CD1c-positive myeloid dendritic cell (primary cell): ENCODE measurements at regions not wholly inside any gene's neighbourhood (a gene's known extent, or its start where the extent isn't known, plus 50 kb on each side); places are given as distances from the start of the nearest gene placed in this dataset.
"Not testable (repeated sequence)": the region's sequence is repeated elsewhere in the genome, so short reads cannot be mapped to it uniquely, and the experiment has no call there.

Source experiments
- DNase-seq: peaks from one replicate; pipeline ENCODE4 v3.0.0-alpha.2; 2016; ENCODE audit errors: extremely low spot score

DNA sequence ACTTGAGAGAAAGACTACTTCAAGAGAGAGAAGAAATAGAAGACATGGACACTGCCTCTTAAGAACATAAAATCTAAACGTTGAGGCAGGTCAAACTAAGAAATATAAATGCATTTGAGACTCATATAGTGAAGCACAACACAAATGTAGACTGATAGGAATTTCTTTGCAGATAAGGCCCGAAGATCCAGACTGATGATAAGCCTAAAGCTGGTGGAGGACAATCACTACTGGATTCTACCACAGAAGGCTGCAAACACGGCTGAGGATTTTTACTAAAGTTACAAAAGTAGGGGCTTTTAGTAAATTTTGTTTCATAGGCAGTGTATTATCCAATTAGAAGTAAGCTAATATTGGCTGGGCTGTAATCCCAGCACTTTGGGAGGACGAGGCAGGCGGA lies 278.3 kb downstream of the RAP2B start:
- no peak for DNase-seq

GRCh38 chr3:153442386-153442785 lies 280.4 kb downstream of the RAP2B start:
- DNase-seq, result no peak

GRCh38 chr3:153442799-153443487 lies 280.9 kb downstream of the RAP2B start:
- DNase-seq, result no peak

DNA sequence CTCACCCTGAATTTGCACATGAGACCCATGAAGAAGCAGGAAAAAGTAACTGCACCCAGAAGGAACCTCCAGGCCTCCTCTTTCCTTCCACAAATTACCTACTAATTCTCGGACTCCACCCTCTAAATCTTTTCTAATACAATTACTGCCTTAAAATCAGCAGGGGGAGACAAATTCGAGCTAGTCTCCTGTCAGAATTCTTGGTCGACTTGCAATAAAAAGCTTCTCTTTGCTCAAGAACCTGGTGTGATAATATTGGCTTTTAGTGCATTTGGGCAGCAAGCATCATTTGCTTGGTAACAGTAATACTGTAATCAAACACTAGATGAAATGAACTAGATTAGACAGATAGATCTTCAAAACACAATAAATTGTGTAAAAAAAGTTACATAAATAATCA lies 281.9 kb downstream of the RAP2B start:
- DNase-seq, result peak; percentile 4

GRCh38 chr3:153445817-153446216 lies 283.8 kb downstream of the RAP2B start:
- no peak for DNase-seq

DNA sequence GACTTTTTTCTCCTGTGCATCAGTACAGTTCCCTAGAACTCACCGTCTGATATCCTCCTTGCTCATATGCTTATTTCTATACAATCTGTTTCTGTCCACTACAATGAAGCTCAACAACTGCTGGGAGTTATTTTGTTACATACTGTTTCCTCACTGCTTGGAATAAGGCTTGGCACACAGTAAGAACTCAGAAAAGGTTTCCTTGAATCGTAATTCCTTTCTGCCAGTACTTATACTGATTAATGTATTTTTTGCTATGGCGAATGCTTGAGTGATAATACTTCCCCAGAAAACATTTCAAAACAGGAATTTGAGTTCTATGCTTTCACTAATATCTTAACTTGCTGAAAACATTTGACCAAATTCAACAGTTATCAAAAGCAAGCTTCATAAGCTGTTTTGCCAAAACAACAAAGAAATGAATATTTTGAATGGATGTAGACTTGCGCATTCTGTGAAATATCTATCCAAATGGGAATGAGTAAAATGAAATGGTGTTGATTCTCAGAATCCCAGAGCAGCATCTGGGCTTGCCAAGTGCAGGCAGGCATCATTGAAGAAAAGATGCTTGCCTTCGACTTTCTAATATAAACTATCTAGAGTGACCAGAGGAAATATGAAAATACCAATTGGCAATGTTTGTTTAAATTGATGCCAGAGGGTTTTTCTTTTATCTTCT lies 286.3 kb downstream of the RAP2B start:
- no peak for DNase-seq

- no peak for DNase-seq
Observed at GRCh38 chr3:153456833-153457545, 295.0 kb downstream of the RAP2B start.

GRCh38 chr3:153458881-153459280 lies 296.9 kb downstream of the RAP2B start:
- DNase-seq, result no peak

DNA sequence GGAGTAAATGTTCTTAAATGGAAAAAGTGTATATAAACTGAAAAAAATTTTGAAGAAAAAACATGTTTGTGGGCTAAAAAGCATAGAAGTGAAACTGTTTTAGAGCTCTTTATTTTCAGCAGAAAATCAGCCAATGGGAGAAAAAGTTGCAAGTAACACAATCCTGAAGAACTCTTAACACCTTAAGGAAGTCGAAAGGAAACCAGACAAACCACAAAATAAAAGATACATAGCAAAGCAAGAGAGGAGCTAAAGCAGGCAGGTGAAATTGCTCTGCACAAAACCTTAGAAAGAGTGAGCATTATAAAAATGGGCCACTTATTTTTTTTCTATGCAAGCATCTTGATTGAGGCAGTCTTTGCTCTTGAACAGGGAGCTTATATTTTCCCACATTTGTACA lies 300.5 kb downstream of the RAP2B start:
- no peak for DNase-seq

- DNase-seq, result peak; percentile 26
Observed at GRCh38 chr3:153463895-153464294, 301.9 kb downstream of the RAP2B start.

DNA sequence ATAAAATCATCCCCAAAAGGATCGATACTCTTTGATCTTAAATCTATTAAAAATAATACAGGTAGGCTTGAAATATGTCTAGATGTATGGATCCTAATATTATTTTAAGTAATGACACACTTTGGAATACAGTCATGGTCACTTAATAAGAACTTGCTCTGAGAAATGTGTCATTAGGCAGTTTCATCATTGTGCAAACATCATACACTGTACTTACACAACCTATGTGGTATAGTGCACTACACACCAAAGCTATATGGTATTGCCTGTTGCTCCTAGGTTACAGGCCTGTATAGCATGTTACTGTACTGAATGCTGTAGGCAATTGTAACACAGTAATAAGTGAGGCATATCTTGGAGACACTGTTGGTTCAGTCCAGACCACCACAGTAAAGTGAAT lies 307.1 kb downstream of the RAP2B start:
- DNase-seq, result no peak

DNA sequence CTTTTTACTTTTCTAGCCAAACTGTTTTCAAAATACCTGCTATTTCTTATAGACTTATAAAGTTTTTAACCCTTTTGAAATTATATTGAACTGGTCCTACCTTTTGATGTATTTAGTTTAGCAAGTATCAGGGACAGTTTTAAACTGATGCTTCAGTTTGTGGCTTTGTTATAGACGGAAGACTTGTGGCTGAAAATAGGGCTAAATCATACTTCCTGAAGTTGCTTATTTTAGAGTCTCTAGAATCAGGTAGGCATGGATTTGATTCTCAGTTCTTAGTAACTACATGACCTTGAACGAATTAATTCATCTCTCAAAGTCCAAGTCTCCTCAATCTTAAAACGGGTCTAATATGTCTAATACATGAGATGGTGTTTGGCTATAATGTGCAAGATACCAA lies 322.8 kb downstream of the RAP2B start:
- DNase-seq, result no peak

DNA sequence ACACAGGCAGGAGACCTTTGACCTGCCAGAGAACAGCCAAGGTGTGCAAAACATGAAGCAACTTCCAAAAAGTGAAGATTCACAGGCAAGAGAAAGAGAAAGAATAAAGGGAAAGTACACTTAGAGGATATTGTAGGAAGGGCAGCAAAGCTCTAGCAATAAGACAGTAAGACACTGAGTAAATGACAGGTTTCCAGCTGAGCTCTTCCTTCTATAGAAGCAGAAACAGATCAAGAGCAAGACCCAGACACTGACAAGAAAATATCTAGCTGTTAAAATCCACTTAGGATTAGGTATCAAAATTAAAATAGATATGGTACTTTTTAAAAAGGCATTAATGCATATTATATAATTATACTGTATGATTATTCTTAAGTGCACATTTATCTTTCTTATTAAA lies 333.4 kb downstream of the RAP2B start:
- DNase-seq, result no peak

GRCh38 chr3:153502682-153503081 lies 340.7 kb downstream of the RAP2B start:
- DNase-seq, result no peak

DNA sequence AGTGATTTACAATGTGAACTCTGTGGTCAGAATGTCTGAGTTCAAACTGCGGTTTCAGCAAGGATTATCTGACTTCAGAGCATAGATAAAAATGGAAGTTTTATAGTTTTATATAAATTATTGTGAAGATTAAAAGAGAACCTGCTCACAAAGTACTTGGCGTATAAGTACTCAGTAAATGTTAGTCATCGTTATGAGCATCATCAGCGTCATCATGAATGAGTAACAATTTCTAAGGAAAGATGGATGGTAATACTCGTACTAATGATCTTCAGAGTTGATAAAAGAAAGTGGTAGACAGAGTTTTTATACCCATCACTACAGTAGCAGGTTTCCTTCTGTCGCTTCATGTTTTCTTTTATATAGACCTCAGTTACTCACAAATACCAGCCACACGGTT lies 341.8 kb downstream of the RAP2B start:
- no peak for DNase-seq

DNA sequence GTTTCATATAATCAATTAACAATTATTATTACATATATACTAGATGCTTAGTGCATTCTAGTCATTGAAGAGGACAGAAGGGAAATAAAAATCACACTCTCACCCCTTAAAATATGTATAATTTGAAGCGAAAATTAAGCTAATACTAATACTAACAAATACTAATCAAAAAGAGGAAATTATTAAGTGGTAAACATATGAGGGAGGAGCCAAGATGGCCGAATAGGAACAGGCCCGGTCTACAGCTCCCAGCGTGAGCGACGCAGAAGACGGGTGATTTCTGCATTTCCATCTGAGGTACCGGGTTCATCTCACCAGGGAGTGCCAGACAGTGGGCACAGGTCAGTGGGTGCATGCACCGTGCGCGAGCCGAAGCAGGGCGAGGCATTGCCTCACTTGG lies 344.2 kb downstream of the RAP2B start:
- DNase-seq, result not testable (repeated sequence)

GRCh38 chr3:153506686-153507085 lies 344.7 kb downstream of the RAP2B start:
- not testable (repeated sequence) for DNase-seq

- peak; percentile 3 for DNase-seq
Observed at GRCh38 chr3:153513236-153513635, 351.2 kb downstream of the RAP2B start.

DNA sequence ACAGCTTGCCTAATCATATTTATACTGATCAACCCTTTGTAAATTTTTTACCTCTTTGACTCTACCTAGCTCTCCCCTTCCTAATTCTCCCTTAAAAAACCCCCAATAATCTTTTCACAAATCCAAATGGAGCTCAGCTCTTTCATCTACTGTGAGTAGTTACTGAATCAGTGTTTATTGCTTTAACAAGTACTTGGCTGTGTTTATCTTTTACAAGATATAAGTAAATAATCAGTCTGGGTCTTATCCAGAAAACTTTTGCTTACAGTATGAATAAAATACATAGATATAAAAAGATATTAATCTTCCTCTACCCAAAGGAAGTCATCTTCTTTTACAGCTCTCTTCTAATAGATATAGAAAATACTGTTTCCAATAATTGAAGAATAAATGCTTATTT lies 366.4 kb downstream of the RAP2B start:
- no peak for DNase-seq

GRCh38 chr3:153539263-153539662 lies 377.2 kb downstream of the RAP2B start:
- DNase-seq, result no peak

- DNase-seq, result no peak
Observed at GRCh38 chr3:153545471-153545870, 383.4 kb downstream of the RAP2B start.

DNA sequence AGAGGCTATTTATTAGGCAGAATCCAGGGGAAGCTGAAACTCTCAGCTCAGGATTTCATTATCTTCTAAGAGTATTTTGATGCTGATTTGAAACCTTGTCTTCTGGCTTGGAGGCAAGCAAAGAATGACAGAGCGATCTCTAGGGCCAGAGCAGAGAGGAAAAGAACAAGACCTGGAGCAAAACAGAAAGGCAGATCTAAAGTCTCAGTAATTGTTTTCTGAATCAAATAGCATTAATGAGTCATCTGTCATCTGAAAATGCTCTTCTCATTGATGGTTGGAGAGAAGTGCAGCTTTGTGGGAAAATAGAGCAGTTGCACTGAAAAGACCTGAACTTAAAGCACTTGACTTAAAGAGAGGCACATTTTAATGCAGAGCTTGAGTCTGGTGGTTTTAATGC lies 385.9 kb downstream of the RAP2B start:
- DNase-seq, result no peak

DNA sequence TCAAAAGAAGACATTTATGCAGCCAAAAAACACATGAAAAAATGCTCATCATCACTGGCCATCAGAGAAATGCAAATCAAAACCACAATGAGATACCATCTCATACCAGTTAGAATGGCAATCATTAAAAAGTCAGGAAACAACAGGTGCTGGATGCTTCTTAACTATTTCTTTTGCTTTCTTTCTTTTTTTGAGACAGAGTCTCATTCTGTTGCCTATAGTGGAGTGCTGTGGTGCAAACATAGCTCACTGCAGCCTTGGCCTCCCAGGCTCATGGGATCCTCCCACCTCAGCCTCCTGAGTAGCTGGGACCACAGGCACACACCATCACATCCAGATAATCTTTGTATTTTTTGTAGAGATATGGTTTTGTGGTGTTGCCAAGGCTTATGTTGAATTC lies 387.7 kb downstream of the RAP2B start:
- not testable (repeated sequence) for DNase-seq
